Lung (tissue), 11 donors: ENCODE measurements at regions not wholly inside any gene's neighbourhood (a gene's known extent, or its start where the extent isn't known, plus 50 kb on each side); places are given as distances from the start of the nearest gene placed in this dataset.
A peak's percentile ranks its signal among the peaks of the same experiment; 100 is the strongest.

ENCODE experiments used
- ATAC-seq: fragments of 200-7000 bp; cut with Tn5 transposase; one replicate; pipeline ENCODE4 v1.9.1; 2020; ENCODE audit warnings: moderate number of reproducible peaks; ENCODE audit not compliant: insufficient read depth, low FRiP score
- DNase-seq, 3 donors: peaks; one replicate each; pipeline ENCODE4 v3.0.0-alpha.2; 2013 to 2017
- H3K27ac ChIP-seq, 2 donors: one replicate each; pipeline ENCODE4 v1.5.1; 2013; ENCODE audit warnings: mild to moderate bottlenecking in 2 of 2, moderate library complexity in 2 of 2, control low read depth in 1 of 2, inconsistent platforms in 1 of 2, low read depth in 1 of 2, low read length in 1 of 2
- H3K27me3 ChIP-seq, 3 donors: one replicate each; pipeline ENCODE4 v1.5.1; 2013; ENCODE audit warnings: low read length in 2 of 3; ENCODE audit not compliant: control insufficient read depth in 3 of 3, insufficient read depth in 3 of 3
- H3K36me3 ChIP-seq, 4 donors: one replicate each; pipeline ENCODE4 v1.5.1; 2013; ENCODE audit warnings: low read length in 4 of 4, mild to moderate bottlenecking in 1 of 4, moderate library complexity in 1 of 4; ENCODE audit not compliant: control insufficient read depth in 4 of 4, insufficient read depth in 4 of 4
- H3K4me1 ChIP-seq, 5 donors: one replicate each; pipeline ENCODE4 v1.5.1; 2013; ENCODE audit warnings: low read length in 5 of 5, mild to moderate bottlenecking in 2 of 5, moderate library complexity in 1 of 5; ENCODE audit not compliant: control insufficient read depth in 5 of 5, insufficient read depth in 5 of 5
- H3K4me3 ChIP-seq: one replicate; pipeline ENCODE4 v1.5.1; 2013; ENCODE audit warnings: mild to moderate bottlenecking, control low read depth, moderate library complexity
- H3K9ac ChIP-seq, 2 donors: one replicate each; pipeline ENCODE4 v1.5.1; 2013; ENCODE audit warnings: low read length in 2 of 2, control low read depth in 1 of 2; ENCODE audit not compliant: insufficient read depth in 1 of 2
- H3K9me3 ChIP-seq, 4 donors: one replicate each; pipeline ENCODE4 v1.5.1; 2013; ENCODE audit warnings: low read length in 3 of 4, mild to moderate bottlenecking in 1 of 4, moderate library complexity in 1 of 4; ENCODE audit not compliant: control insufficient read depth in 4 of 4, insufficient read depth in 3 of 4
- CTCF ChIP-seq: IDR thresholded peaks from 2 replicates; pipeline ENCODE4 v1.5.1; 2012; ENCODE audit warnings: mild to moderate bottlenecking; ENCODE audit errors: control extremely low read depth, extremely low read depth
- WGBS, 2 donors: extraction: QIAGEN DNeasy Blood & Tissue Kit; methylation state at CpG; one replicate each; pipeline ENCODE4 v1.1.7; 2013; 5-methylcytosine and 5-hydroxymethylcytosine counted together
- donor health status: control.
- donor health status: control.
- donor health status: Bipolar disorder and iron deficiency.
- donor health status: healthy.
- donor health status: DM: yes; HTN: yes; CAD: no.

GRCh38 chr18:76588601-76589226, 93.7 kb upstream of the ZNF516 start:
- DNase-seq, result peak; percentile 57 to 75 (median 75)
- Histone ChIP-seq H3K36me3 (no peaks in the 10 kb centered on the region), H3K9ac (peak overlapping the region; percentile 61 to 87), H3K4me1 (peaks cover 0 to 29% (median 0%) of the 10 kb centered on the region in 5 donors), H3K9me3 (no peaks in the 10 kb centered on the region), H3K27me3 (no peaks in the 10 kb centered on the region), H3K4me3 (peak overlapping the region; percentile 5), H3K27ac (no peak overlapping the region)
- peak; percentile 19 for ATAC-seq
- 5 to 27% methylated on average over 21 of the region's 21 CpGs for WGBS, 2 donors
- TF ChIP-seq CTCF, result no peak

- H3K4me3 ChIP-seq, result no peak overlapping the region
- no peak for ATAC-seq
- 71 to 85% methylated on average over 2 of the region's 2 CpGs for WGBS, 2 donors
Measured at GRCh38 chr18:76587879-76588271, 92.8 kb upstream of the ZNF516 start.

GRCh38 chr18:76587147-76587878, 92.3 kb upstream of the ZNF516 start:
- no peaks in the 10 kb centered on the region for H3K27me3 ChIP-seq
- TF ChIP-seq CTCF, result no peak
- WGBS, 2 donors, result 98 to 99% methylated on average over 30 of the region's 30 CpGs
- ATAC-seq, result no peak
- no peak overlapping the region for H3K9ac ChIP-seq
- no peaks in the 10 kb centered on the region for H3K9me3 ChIP-seq
- no peak overlapping the region for H3K4me3 ChIP-seq
- DNase-seq, result no peak
- peaks cover 0 to 20% (median 0%) of the 10 kb centered on the region in 5 donors for H3K4me1 ChIP-seq
- H3K36me3 ChIP-seq, result no peaks in the 10 kb centered on the region
- H3K27ac ChIP-seq, result no peak overlapping the region

More at GRCh38 chr18:76587879-76588271, 92.8 kb upstream of the ZNF516 start:
- no peak for DNase-seq
- H3K9ac ChIP-seq, result no peak overlapping the region
- H3K36me3 ChIP-seq, result no peaks in the 10 kb centered on the region
- H3K27me3 ChIP-seq, result no peaks in the 10 kb centered on the region
- no peak overlapping the region for H3K27ac ChIP-seq
- no peaks in the 10 kb centered on the region for H3K9me3 ChIP-seq
- peaks cover 0 to 23% (median 0%) of the 10 kb centered on the region in 5 donors for H3K4me1 ChIP-seq
- TF ChIP-seq CTCF, result no peak
